M059J (cell line): ENCODE measurements at regions not wholly inside any gene's neighbourhood (a gene's known extent, or its start where the extent isn't known, plus 50 kb on each side); places are given as distances from the start of the nearest gene placed in this dataset.

Experiments
- DNase-seq: peaks from one replicate; pipeline ENCODE4 v3.0.0-alpha.2; 2012; ENCODE audit warnings: low read depth

GRCh38 chr11:70607561-70607960 is 209.2 kb downstream of the CTTN start:
- no peak for DNase-seq

GRCh38 chr11:70608568-70609470 is 210.5 kb downstream of the CTTN start:
- no peak for DNase-seq

GRCh38 chr11:70610566-70611565 is 212.5 kb downstream of the CTTN start:
- DNase-seq = no peak

GRCh38 chr11:70611821-70612220 is 213.5 kb downstream of the CTTN start:
- DNase-seq = no peak

- DNase-seq = no peak
These were observed 214.3 kb downstream of the CTTN start for GRCh38 chr11:70612459-70613141.

- DNase-seq = no peak
These were observed 215.8 kb downstream of the CTTN start for GRCh38 chr11:70614034-70614681.

- no peak for DNase-seq
These were observed 216.9 kb downstream of the CTTN start for GRCh38 chr11:70615036-70615875.

- DNase-seq = no peak
These were observed 218.0 kb downstream of the CTTN start for GRCh38 chr11:70616317-70616716.

- DNase-seq = no peak
These were observed 218.8 kb downstream of the CTTN start for GRCh38 chr11:70616938-70617654.

GRCh38 chr11:70618431-70619101 is 220.2 kb downstream of the CTTN start:
- no peak for DNase-seq

- no peak for DNase-seq
These were observed 221.3 kb downstream of the CTTN start for GRCh38 chr11:70619591-70619990.

GRCh38 chr11:70620510-70621184 is 222.3 kb downstream of the CTTN start:
- no peak for DNase-seq

GRCh38 chr11:70621241-70621640 is 222.9 kb downstream of the CTTN start:
- DNase-seq = no peak

- DNase-seq = no peak
These were observed 223.8 kb downstream of the CTTN start for GRCh38 chr11:70622091-70622490.

- no peak for DNase-seq
These were observed 225.7 kb downstream of the CTTN start for GRCh38 chr11:70623906-70624597.

- no peak for DNase-seq
These were observed 226.3 kb downstream of the CTTN start for GRCh38 chr11:70624598-70624993.

- no peak for DNase-seq
These were observed 226.7 kb downstream of the CTTN start for GRCh38 chr11:70625051-70625450.
